ENCODE measurements at regions not wholly inside any gene's neighbourhood (a gene's known extent, or its start where the extent isn't known, plus 50 kb on each side); places are given as distances from the start of the nearest gene placed in this dataset.

DNA sequence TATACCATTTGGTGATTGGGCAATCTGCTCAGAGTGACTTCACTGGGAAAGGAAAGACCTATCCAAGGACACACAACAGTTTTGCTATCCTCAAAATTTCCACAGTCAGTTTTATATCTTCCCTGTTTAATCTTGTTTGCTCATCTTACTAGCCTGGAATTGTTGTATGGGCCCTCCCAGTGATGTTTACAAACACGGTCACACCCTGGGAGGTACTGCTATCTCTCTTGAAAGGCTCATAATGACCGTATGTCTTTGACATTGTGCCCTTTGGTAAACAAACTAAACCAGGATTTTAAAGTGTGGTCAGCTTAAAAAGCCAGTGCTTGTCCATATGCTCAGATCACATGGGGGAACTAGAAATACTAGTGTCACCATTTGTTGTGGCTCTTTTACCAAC, 277.0 kb downstream of the CDH2 start:
- no peak for DNase-seq

- DNase-seq = no peak
Observed at GRCh38 chr18:27894746-27895145, 282.2 kb downstream of the CDH2 start.

- DNase-seq = no peak
Observed at GRCh38 chr18:27887711-27888495, 289.0 kb downstream of the CDH2 start.

DNA sequence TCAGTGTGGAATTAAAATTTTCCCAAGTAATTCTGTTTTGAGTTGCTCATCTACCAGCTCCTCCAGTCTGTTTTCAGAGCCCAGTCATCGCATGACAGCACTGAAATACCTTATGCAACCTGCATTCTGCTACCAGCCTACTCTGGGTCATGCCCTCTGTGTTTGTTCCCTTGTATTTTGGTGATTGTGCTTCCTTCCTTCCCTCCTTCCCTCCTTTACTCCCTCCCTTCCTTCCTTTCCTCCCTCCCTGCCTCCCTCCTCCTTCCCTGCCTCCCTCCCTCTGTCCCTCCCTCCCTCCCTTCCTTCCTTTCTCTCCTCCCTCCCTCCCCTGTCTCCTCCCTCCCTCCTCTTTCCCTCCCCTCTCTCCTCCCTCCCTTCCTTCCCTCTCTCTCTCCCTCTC, 289.6 kb downstream of the CDH2 start:
- no peak for DNase-seq

GRCh38 chr18:27879540-27879939, 297.4 kb downstream of the CDH2 start:
- no peak for DNase-seq

GRCh38 chr18:27871726-27872125, 305.2 kb downstream of the CDH2 start:
- DNase-seq = no peak

GRCh38 chr18:27869735-27870134, 307.2 kb downstream of the CDH2 start:
- no peak for DNase-seq

- DNase-seq = no peak
Observed at GRCh38 chr18:27865431-27865830, 311.5 kb downstream of the CDH2 start.

DNA sequence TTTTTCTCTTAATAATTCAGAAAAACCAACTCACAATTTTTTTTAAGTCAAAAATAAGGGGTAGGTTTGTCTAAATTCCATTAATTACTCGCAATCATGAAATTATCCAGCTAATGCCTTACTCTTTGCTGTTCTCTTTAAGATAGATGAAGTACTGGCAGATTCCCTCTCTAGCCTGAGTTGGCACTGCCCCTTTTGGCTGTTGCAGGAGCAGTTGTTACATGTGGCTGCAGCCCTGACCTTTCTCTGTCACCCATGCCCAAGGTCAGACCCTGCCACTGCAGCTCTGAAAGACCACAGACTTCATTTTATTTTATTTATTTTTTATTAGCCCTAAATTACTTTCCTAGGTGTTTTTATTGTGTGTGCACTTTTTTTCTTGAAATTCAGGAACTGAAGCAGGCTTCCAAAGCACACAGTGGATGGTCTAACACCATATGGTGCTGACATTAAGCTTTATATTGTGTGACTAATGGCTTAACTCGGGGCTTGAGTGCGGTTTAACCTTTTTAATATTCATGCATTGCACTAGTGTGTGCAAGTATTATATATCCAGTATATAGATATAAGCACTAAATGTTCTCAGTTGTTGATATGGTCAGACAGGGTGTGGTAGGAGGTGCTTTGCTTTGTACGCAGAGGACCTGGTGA, 313.0 kb downstream of the CDH2 start:
- DNase-seq = no peak

- DNase-seq = no peak
Observed at GRCh38 chr18:27862041-27862682, 314.8 kb downstream of the CDH2 start.

GRCh38 chr18:27861539-27861938, 315.4 kb downstream of the CDH2 start:
- no peak for DNase-seq

- peak; percentile 11 for DNase-seq
Observed at GRCh38 chr18:27860701-27861107, 316.2 kb downstream of the CDH2 start.

- DNase-seq = no peak
Observed at GRCh38 chr18:27860011-27860410, 316.9 kb downstream of the CDH2 start.

DNA sequence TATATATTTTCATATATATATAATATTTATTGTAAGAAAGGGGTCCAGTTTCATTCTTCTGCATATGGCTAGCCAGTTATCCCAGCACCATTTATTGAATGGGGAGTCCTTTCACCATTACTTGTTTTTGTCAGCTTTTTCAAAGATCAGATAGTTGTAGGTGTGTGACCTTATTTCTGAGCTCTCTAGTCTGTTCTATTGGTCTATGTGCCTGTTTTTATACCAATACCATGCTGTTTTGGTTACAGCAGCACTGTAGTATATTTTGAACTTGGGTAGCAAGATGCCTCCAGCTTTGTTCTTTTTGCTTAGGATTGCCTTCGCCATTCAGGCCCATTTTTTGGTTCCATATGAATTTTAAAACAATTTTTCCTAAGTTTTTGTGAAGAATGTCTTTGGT, 320.1 kb downstream of the CDH2 start:
- no peak for DNase-seq

- DNase-seq = no peak
Observed at GRCh38 chr18:27855486-27855885, 321.4 kb downstream of the CDH2 start.

GRCh38 chr18:27854631-27855030, 322.3 kb downstream of the CDH2 start:
- DNase-seq = no peak

GRCh38 chr18:27848336-27848735, 328.6 kb downstream of the CDH2 start:
- DNase-seq = peak; percentile 47

DNA sequence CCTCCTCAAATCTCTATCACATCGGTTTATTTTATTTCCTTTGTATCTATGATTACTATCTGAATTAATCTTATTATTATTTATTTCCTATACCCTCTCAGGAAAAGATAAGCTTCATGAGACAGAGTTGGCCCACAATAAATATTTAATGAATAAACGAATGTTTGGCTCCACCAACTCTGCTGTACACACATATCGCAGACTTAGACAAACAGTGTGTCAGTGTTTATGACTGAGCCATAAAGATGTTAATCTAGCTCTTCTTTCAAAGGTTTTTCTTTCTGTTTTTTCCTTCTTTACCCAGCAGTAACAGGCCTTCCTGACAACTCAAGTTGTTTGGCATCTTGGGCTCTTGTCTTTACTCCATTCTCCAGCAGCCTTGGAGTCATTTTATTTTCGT, 329.5 kb downstream of the CDH2 start:
- DNase-seq = no peak

DNA sequence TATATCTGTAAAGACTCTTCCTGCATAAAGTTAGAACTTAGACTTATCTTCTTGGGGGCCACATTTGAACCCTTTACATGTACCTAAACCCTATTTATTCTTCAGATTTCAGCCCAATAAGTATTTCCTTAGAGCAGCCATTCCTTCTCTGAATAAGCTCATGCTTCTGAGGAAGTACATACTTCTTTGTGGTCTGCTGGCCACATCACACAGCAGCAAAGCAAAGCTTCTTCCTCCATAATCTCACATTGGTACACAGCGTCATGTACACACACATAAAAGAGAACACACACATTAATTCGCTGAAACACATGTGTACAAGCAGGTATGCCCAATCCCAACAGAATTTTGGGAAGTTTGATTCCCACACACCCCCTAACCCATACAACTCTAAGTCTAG, 331.0 kb downstream of the CDH2 start:
- DNase-seq = no peak

DNA sequence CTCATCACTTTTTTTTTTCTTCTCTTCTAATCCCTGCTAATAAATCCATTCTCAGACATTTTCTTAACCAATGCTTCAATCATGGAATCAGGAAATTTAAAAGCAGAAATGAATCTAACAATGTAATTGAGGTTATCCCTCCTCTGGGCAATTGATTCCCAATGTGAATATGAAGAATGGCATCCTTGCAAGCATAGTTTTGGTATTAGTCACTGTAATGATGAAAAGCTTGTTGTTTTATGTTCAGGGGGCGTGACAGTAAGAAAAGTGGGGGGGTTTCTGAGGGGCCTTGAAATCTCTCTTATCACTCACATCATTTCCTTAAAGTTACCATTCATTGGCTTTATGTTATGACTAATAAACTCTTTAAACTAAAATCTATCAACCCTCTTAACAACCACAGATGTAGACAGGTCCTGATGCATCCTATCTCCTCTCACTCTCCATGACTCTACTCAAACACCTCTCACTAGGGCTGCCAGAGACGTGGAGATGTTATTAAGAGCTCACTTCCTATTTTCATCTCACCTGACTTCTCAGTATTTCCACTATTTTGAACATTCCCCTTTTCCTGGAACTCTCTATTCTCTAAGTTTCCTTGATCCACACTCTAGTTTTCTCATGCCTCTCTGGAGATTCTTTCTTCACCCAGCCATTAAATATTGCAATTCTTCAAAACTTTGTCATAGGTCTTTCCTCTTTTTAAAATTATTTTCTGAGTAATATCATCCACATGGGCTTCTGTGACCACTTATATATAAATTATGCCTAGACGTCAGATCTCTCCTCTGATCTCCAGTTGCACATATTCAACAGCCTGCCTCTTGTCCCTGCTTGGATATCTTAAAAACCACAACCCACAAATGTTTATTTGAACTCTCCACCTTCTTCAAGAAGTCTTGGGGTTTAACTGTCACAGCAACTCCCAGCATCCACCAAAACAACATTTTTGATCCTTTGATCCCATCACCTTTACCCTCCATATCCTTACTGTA, 332.9 kb downstream of the CDH2 start:
- DNase-seq = no peak

DNA sequence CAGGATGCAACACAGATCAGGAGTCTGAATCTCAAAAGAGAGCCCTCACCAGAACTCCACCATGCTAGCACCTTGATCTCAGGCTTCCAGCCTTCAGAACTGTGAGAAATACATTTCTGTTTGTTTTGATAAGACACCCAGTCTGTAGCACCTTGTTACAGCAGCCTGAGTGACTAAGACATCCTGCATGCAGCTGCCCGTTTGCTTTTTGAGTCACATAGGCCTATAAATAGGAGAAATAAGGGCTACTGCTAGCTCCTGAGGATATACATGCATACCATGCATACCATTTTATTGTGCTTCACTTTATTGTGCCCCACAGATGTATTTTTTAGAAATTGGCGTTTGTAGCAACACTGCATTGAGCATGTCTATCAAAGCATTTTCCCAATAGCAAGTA, 337.8 kb downstream of the CDH2 start:
- DNase-seq = no peak

GRCh38 chr18:27838225-27838624, 338.7 kb downstream of the CDH2 start:
- DNase-seq = no peak

DNA sequence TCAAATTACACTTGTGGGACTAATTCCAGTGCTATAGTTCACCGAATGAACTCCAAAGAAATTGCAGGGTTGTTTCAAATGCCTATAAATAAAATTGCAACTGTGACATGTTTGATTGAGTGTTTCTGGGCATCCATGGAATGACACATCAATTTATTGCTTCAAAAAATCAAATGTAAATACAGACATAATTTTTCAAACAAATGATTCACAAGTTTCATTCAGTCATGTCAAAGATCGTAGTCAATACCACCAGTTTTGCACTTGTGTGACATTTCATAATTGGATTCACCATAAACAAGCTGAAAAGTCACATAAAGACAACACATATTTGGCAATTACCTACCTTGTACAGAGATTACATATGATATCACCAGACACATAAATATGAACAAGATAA, 350.8 kb downstream of the CDH2 start:
- no peak for DNase-seq

Data from hindlimb muscle (tissue), 1 donor.